Keratinocyte (primary cell): ENCODE measurements at regions not wholly inside any gene's neighbourhood (a gene's known extent, or its start where the extent isn't known, plus 50 kb on each side); places are given as distances from the start of the nearest gene placed in this dataset.

Experiments used
- EZH2 ChIP-seq: IDR thresholded peaks from one replicate; pipeline ENCODE4 v1.6.1; 2012; ENCODE audit warnings: inconsistent platforms, mild to moderate bottlenecking, low read length, moderate library complexity
- TF ChIP-seq, protein P1 (sequence below), 3 experiments: IDR thresholded peaks in 1 of 3; conservative IDR thresholded peaks in 1 of 3; optimal IDR thresholded peaks in 1 of 3; 2 replicates in 2 of 3; 3 replicates in 1 of 3; pipeline versions ENCODE3 to v1.5.1; 2011; ENCODE audit warnings: low read length in 3 of 3, mild to moderate bottlenecking in 3 of 3, moderate library complexity in 2 of 3, control low read depth in 1 of 3, inconsistent platforms in 1 of 3; ENCODE audit not compliant: insufficient read depth in 2 of 3; ENCODE audit errors: extremely low read depth in 1 of 3

DNA sequence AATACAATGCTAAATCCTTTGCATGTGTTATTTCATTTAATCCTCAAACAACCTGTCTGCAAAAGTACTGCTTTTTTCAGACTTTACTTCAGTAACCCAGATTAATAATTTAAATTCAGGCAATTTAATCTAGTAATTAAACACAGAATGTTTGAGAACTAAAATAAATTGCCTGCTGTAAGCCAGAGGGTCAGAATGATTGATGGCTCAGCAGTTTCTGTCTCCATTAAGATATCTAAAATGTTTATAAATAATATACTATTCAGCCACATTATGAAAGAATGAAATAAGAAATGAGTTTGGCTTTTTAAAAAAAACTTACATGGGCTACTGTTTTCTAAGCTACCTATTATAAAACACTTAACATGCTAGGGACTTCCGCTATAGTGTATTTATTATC lies 846.0 kb downstream of the FAM181B start:
- TF ChIP-seq, protein P1, sequence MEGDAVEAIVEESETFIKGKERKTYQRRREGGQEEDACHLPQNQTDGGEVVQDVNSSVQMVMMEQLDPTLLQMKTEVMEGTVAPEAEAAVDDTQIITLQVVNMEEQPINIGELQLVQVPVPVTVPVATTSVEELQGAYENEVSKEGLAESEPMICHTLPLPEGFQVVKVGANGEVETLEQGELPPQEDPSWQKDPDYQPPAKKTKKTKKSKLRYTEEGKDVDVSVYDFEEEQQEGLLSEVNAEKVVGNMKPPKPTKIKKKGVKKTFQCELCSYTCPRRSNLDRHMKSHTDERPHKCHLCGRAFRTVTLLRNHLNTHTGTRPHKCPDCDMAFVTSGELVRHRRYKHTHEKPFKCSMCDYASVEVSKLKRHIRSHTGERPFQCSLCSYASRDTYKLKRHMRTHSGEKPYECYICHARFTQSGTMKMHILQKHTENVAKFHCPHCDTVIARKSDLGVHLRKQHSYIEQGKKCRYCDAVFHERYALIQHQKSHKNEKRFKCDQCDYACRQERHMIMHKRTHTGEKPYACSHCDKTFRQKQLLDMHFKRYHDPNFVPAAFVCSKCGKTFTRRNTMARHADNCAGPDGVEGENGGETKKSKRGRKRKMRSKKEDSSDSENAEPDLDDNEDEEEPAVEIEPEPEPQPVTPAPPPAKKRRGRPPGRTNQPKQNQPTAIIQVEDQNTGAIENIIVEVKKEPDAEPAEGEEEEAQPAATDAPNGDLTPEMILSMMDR (optimal IDR thresholded peaks at IDR 0.05 in 1 of 3, IDR thresholded peaks at IDR 0.05 in 1 of 3, conservative IDR thresholded peaks at IDR 0.05 in 1 of 3; ENCODE audit: extremely low read depth in 1 of 3, insufficient read depth in 2 of 3, low read length in 3 of 3) = no peak
- no peak for TF ChIP-seq EZH2
